ENCODE measurements at regions not wholly inside any gene's neighbourhood (a gene's known extent, or its start where the extent isn't known, plus 50 kb on each side); places are given as distances from the start of the nearest gene placed in this dataset.

GRCh38 chr10:105674448-105674847 is 1033.4 kb downstream of the SORCS3 start:
- no peak for DNase-seq (ENCODE audit: low read depth, low spot score)
- Histone ChIP-seq H2AFZ (ENCODE audit: control insufficient read depth, low read length) (no peak overlapping the region), H3K27ac (ENCODE audit: control insufficient read depth, insufficient read depth, low read length) (no peak overlapping the region), H3K79me2 (ENCODE audit: control insufficient read depth, insufficient read depth, low read length) (no peaks in the 10 kb centered on the region), H3K9me3 (ENCODE audit: control insufficient read depth, low read depth, low read length) (no peaks in the 10 kb centered on the region), H3K27me3 (ENCODE audit: control insufficient read depth, extremely low read depth, insufficient read depth, low read length) (no peaks in the 10 kb centered on the region), H3K36me3 (ENCODE audit: control insufficient read depth in 2 of 2, extremely low read depth in 1 of 2, insufficient read depth in 2 of 2, low read length in 2 of 2) (no peaks in the 10 kb centered on the region), H3K9ac (ENCODE audit: control insufficient read depth, extremely low read depth, insufficient read depth, low read length) (no peak overlapping the region), H3K9me1 (ENCODE audit: control insufficient read depth, extremely low read depth, insufficient read depth, low read length) (no peaks in the 10 kb centered on the region), H3K4me2 (ENCODE audit: control insufficient read depth, extremely low read depth, insufficient read depth, low read depth, low read length) (no peak overlapping the region), H3K4me1 (ENCODE audit: control insufficient read depth, extremely low read depth, insufficient read depth, low read length) (no peaks in the 10 kb centered on the region), H3K4me3 (ENCODE audit: control insufficient read depth in 2 of 3, extremely low read depth in 1 of 3, insufficient read depth in 2 of 3, low read depth in 1 of 3, low read length in 3 of 3) (no peak overlapping the region), H4K20me1 (ENCODE audit: control insufficient read depth, extremely low read depth, insufficient read depth, low read length) (no peaks in the 10 kb centered on the region)
- dilution Hi-C loops (cut with MboI; ENCODE audit: extremely low pct_ligation_motif_present, low sequenced_read_pairs) = no loop called here
- no peak for FAIRE-seq
- TF ChIP-seq EZH2 (IDR thresholded peaks at IDR 0.05; ENCODE audit: low read length) = no peak
- TF ChIP-seq CTCF (optimal IDR thresholded peaks at IDR 0.05 in 1 of 3, IDR thresholded peaks at IDR 0.05 in 1 of 3, conservative IDR thresholded peaks at IDR 0.05 in 1 of 3; ENCODE audit: extremely low read depth in 1 of 3, insufficient read depth in 2 of 3, low read length in 3 of 3) = no peak

- H3K4me1 ChIP-seq (ENCODE audit: control insufficient read depth, extremely low read depth, insufficient read depth, low read length) = no peaks in the 10 kb centered on the region
- H3K27me3 ChIP-seq (ENCODE audit: control insufficient read depth, extremely low read depth, insufficient read depth, low read length) = no peaks in the 10 kb centered on the region
- no peak overlapping the region for H3K4me3 ChIP-seq (ENCODE audit: control insufficient read depth in 2 of 3, extremely low read depth in 1 of 3, insufficient read depth in 2 of 3, low read depth in 1 of 3, low read length in 3 of 3)
- TF ChIP-seq EZH2 (IDR thresholded peaks at IDR 0.05; ENCODE audit: low read length) (no peak), CTCF (optimal IDR thresholded peaks at IDR 0.05 in 1 of 3, IDR thresholded peaks at IDR 0.05 in 1 of 3, conservative IDR thresholded peaks at IDR 0.05 in 1 of 3; ENCODE audit: extremely low read depth in 1 of 3, insufficient read depth in 2 of 3, low read length in 3 of 3) (no peak)
- H3K9me3 ChIP-seq (ENCODE audit: control insufficient read depth, low read depth, low read length) = no peaks in the 10 kb centered on the region
- H3K27ac ChIP-seq (ENCODE audit: control insufficient read depth, insufficient read depth, low read length) = no peak overlapping the region
- dilution Hi-C loops (cut with MboI; ENCODE audit: extremely low pct_ligation_motif_present, low sequenced_read_pairs) = no loop called here
- H3K9me1 ChIP-seq (ENCODE audit: control insufficient read depth, extremely low read depth, insufficient read depth, low read length) = no peaks in the 10 kb centered on the region
- no peaks in the 10 kb centered on the region for H3K36me3 ChIP-seq (ENCODE audit: control insufficient read depth in 2 of 2, extremely low read depth in 1 of 2, insufficient read depth in 2 of 2, low read length in 2 of 2)
- no peaks in the 10 kb centered on the region for H4K20me1 ChIP-seq (ENCODE audit: control insufficient read depth, extremely low read depth, insufficient read depth, low read length)
- DNase-seq (ENCODE audit: low read depth, low spot score) = no peak
- H3K79me2 ChIP-seq (ENCODE audit: control insufficient read depth, insufficient read depth, low read length) = no peaks in the 10 kb centered on the region
- H2AFZ ChIP-seq (ENCODE audit: control insufficient read depth, low read length) = no peak overlapping the region
- H3K4me2 ChIP-seq (ENCODE audit: control insufficient read depth, extremely low read depth, insufficient read depth, low read depth, low read length) = no peak overlapping the region
- FAIRE-seq = no peak
- no peak overlapping the region for H3K9ac ChIP-seq (ENCODE audit: control insufficient read depth, extremely low read depth, insufficient read depth, low read length)
Measured at GRCh38 chr10:105658696-105659095, 1017.6 kb downstream of the SORCS3 start.

Data from keratinocyte (primary cell).